Fibroblast of lung (primary cell): ENCODE measurements at regions not wholly inside any gene's neighbourhood (a gene's known extent, or its start where the extent isn't known, plus 50 kb on each side); places are given as distances from the start of the nearest gene placed in this dataset.

Experiments used
- CTCF ChIP-seq, 2 donors: IDR thresholded peaks in 1 of 2; conservative IDR thresholded peaks in 1 of 2; 1 replicate in 1 of 2; 2 replicates in 1 of 2; pipeline ENCODE4 v1.5.1; 2011 to 2012; ENCODE audit warnings: low read length in 2 of 2, control low read depth in 1 of 2, inconsistent platforms in 1 of 2, low read depth in 1 of 2, mild to moderate bottlenecking in 1 of 2
- EZH2 ChIP-seq: IDR thresholded peaks from 2 replicates; pipeline ENCODE4 v1.5.1; 2012; ENCODE audit warnings: low read length, control low read depth, mild to moderate bottlenecking; ENCODE audit errors: missing control alignments

GRCh38 chr5:2194949-2195348, 312.2 kb upstream of the IRX4 start:
- no peak for TF ChIP-seq CTCF (conservative IDR thresholded peaks at IDR 0.05 in 1 of 2, IDR thresholded peaks at IDR 0.05 in 1 of 2; ENCODE audit: low read depth in 1 of 2, low read length in 2 of 2)
- TF ChIP-seq EZH2, result no peak
